ENCODE measurements at regions not wholly inside any gene's neighbourhood (a gene's known extent, or its start where the extent isn't known, plus 50 kb on each side); places are given as distances from the start of the nearest gene placed in this dataset.

- no peak for TF ChIP-seq CTCF (IDR thresholded peaks at IDR 0.05)
- TF ChIP-seq POLR2A (IDR thresholded peaks at IDR 0.05) = no peak
- TF ChIP-seq POLR2AphosphoS5 (IDR thresholded peaks at IDR 0.05) = no peak
Measured at GRCh38 chr1:218079820-218080219, 205.3 kb upstream of the RRP15 start.

Measured in breast epithelium (tissue), 3 donors.